GM18951 (cell line): ENCODE measurements at regions not wholly inside any gene's neighbourhood (a gene's known extent, or its start where the extent isn't known, plus 50 kb on each side); places are given as distances from the start of the nearest gene placed in this dataset.
"Not testable (repeated sequence)": the region's sequence is repeated elsewhere in the genome, so short reads cannot be mapped to it uniquely, and the experiment has no call there.

Source experiments
- POLR2A ChIP-seq: IDR thresholded peaks from 4 replicates; pipeline ENCODE4 v1.6.1; 2011; ENCODE audit warnings: mild to moderate bottlenecking; ENCODE audit not compliant: insufficient read length, insufficient read depth; ENCODE audit errors: extremely low read depth
- in situ Hi-C: fragments of 300-500 bp; cut with MboI; formaldehyde crosslinking; loops from one replicate; pipeline ENCODE4 v1.12.0; 2022; ENCODE audit warnings: low sequenced_read_pairs, mixed read lengths, inconsistent platforms; ENCODE audit not compliant: unreplicated experiment

GRCh38 chr7:68943786-68944185 lies 654.5 kb upstream of the AUTS2 start:
- in situ Hi-C loops, result no loop called here
- no peak for TF ChIP-seq POLR2A

- in situ Hi-C loops, result no loop called here
- TF ChIP-seq POLR2A, result no peak
Measured at GRCh38 chr7:68955656-68956055, 642.6 kb upstream of the AUTS2 start.

GRCh38 chr7:68958571-68958970 lies 639.7 kb upstream of the AUTS2 start:
- no peak for TF ChIP-seq POLR2A
- in situ Hi-C loops, result no loop called here

GRCh38 chr7:68963552-68963951 lies 634.7 kb upstream of the AUTS2 start:
- TF ChIP-seq POLR2A, result no peak
- in situ Hi-C loops, result no loop called here

- in situ Hi-C loops, result no loop called here
- TF ChIP-seq POLR2A, result no peak
Measured at GRCh38 chr7:68964060-68964459, 634.2 kb upstream of the AUTS2 start.

GRCh38 chr7:68965351-68965750 lies 632.9 kb upstream of the AUTS2 start:
- in situ Hi-C loops, result no loop called here
- no peak for TF ChIP-seq POLR2A

GRCh38 chr7:68967598-68967997 lies 630.7 kb upstream of the AUTS2 start:
- in situ Hi-C loops, result no loop called here

GRCh38 chr7:68969571-68969970 lies 628.7 kb upstream of the AUTS2 start:
- TF ChIP-seq POLR2A, result no peak
- in situ Hi-C loops, result no loop called here

More at GRCh38 chr7:68967598-68967997, 630.7 kb upstream of the AUTS2 start:
- no peak for TF ChIP-seq POLR2A

GRCh38 chr7:68971634-68972340 lies 626.5 kb upstream of the AUTS2 start:
- in situ Hi-C loops, result no loop called here

GRCh38 chr7:68977385-68978055 lies 620.8 kb upstream of the AUTS2 start:
- in situ Hi-C loops, result no loop called here
- TF ChIP-seq POLR2A, result no peak

More at GRCh38 chr7:68971634-68972340, 626.5 kb upstream of the AUTS2 start:
- TF ChIP-seq POLR2A, result no peak

- TF ChIP-seq POLR2A, result no peak
- in situ Hi-C loops, result no loop called here
Measured at GRCh38 chr7:68978710-68979109, 619.6 kb upstream of the AUTS2 start.

GRCh38 chr7:68980011-68980410 lies 618.3 kb upstream of the AUTS2 start:
- in situ Hi-C loops, result no loop called here
- no peak for TF ChIP-seq POLR2A

GRCh38 chr7:68980432-68980831 lies 617.8 kb upstream of the AUTS2 start:
- in situ Hi-C loops, result not testable (repeated sequence)

GRCh38 chr7:68984306-68984705 lies 614.0 kb upstream of the AUTS2 start:
- TF ChIP-seq POLR2A, result no peak
- in situ Hi-C loops, result no loop called here
